Psoas muscle (tissue), 7 donors: ENCODE measurements at regions not wholly inside any gene's neighbourhood (a gene's known extent, or its start where the extent isn't known, plus 50 kb on each side); places are given as distances from the start of the nearest gene placed in this dataset.

Experiments used
- ATAC-seq, 4 donors: fragments of 200-7000 bp; cut with Tn5 transposase; one replicate each; pipeline ENCODE4 v1.9.1; 2020; ENCODE audit warnings: moderate library complexity in 3 of 4, mild to moderate bottlenecking in 2 of 4
- DNase-seq, 2 donors: peaks; one replicate each; pipeline ENCODE4 v3.0.0-alpha.2; 2020
- H3K27ac ChIP-seq: fragments of 200-600 bp; one replicate; pipeline ENCODE4 v1.8.0; 2022
- H3K27me3 ChIP-seq, 3 donors: fragments of 200-600 bp in 1 of 3; one replicate each; pipeline versions ENCODE4 v1.6.1 to v1.8.0; 2013 to 2022; ENCODE audit warnings: low read length in 2 of 3, mild to moderate bottlenecking in 2 of 3, moderate library complexity in 1 of 3; ENCODE audit not compliant: insufficient read depth in 3 of 3
- H3K36me3 ChIP-seq, 2 donors: fragments of 200-600 bp in 1 of 2; one replicate each; pipeline versions ENCODE4 v1.6.1 to v1.8.0; 2013 to 2022; ENCODE audit warnings: low read depth in 1 of 2, mild to moderate bottlenecking in 1 of 2, moderate library complexity in 1 of 2; ENCODE audit not compliant: insufficient read depth in 1 of 2
- H3K4me1 ChIP-seq: fragments of 200-600 bp; one replicate; pipeline ENCODE4 v1.8.0; 2022
- H3K4me3 ChIP-seq: fragments of 200-600 bp; one replicate; pipeline ENCODE4 v1.8.0; 2022; ENCODE audit warnings: mild to moderate bottlenecking
- H3K9me3 ChIP-seq: fragments of 200-600 bp; one replicate; pipeline ENCODE4 v1.8.0; 2022
- CTCF ChIP-seq: fragments of 200-600 bp; IDR thresholded peaks from one replicate; pipeline ENCODE4 v1.8.0; 2022; ENCODE audit warnings: antibody characterized with exemption
- WGBS, 3 donors: extraction: QIAGEN DNeasy Blood & Tissue Kit; methylation state at CpG; one replicate each; pipeline versions ENCODE4 v1.1.6 to v1.1.7; 2013; 5-methylcytosine and 5-hydroxymethylcytosine counted together
- intact Hi-C, 2 donors: fragments of 100-400 bp; cut with DNase I; formaldehyde crosslinking; loops; one replicate each; pipeline versions ENCODE4 v1.11.0 to v1.14.2; 2022
- donor health status: healthy with polysubstance abuse.
- donor health status: DM: no; HTN: no; CAD: no; lungs with moderate emphysema.
- donor health status: Bipolar disorder and iron deficiency.
- donor health status: healthy.
- donor health status: DM: yes; HTN: yes; CAD: no.
- donor health status: DM: no; HTN: no; CAD: no.
- donor health status: DM: yes; HTN: yes; CAD: no.

DNA sequence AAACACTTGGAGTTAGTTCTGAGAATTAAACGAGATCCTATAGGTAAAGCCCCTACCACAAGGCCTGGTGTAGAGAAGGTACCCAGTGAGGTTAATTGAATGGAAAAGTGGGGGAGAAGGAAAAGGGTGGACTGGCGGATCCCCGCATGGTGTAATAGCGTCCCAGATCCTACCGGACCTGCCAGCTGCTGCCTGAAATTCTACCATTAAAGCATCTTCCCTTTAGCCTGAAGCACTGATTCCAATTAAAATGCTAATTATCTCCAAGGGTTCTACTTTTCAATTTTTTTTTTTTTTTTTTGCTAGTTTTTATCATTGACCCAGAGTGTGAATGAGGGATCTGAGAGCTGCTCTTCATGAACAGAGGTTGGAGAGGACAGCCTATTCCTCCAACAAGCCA is 237.9 kb downstream of the TLE3 start:
- TF ChIP-seq CTCF: no peak

DNA sequence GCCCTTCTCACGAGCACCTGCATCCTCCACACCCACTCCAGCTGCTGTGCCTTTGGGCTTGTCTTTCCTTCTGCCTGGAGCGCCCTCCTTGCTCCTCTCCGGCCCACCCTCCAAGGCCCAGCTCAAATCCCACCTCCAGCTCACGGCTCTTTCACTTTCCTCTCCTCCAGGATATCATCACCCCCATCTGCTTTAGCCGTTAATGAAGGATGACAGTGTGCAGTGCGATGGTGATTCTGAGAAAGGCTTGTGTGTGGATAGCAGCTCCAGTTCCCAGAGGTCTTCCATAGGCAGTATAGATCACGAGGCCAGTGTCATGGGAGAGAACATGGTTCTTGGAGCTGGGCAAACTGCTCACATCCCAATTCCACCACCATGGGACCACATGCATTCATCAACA is 237.4 kb downstream of the TLE3 start:
- H3K27me3 ChIP-seq: no peaks in the 10 kb centered on the region
- no peaks in the 10 kb centered on the region for H3K4me1 ChIP-seq
- no peak overlapping the region for H3K27ac ChIP-seq
- no peaks in the 10 kb centered on the region for H3K9me3 ChIP-seq
- intact Hi-C loops: no loop called here
- DNase-seq (no peak), ATAC-seq (no peak)
- TF ChIP-seq CTCF: no peak
- H3K4me3 ChIP-seq: no peak overlapping the region
- no peaks in the 10 kb centered on the region for H3K36me3 ChIP-seq
- 89 to 91% (median 90%) methylated on average over 7 of the region's 7 CpGs for WGBS, 3 donors

More for the DNA sequence above, 237.9 kb downstream of the TLE3 start:
- WGBS, 3 donors: 95 to 98% (median 95%) methylated on average over 5 of the region's 5 CpGs
- H3K4me1 ChIP-seq: no peaks in the 10 kb centered on the region
- H3K27ac ChIP-seq: no peak overlapping the region
- no peaks in the 10 kb centered on the region for H3K9me3 ChIP-seq
- ATAC-seq: no peak
- H3K4me3 ChIP-seq: no peak overlapping the region
- no peaks in the 10 kb centered on the region for H3K36me3 ChIP-seq
- H3K27me3 ChIP-seq: no peaks in the 10 kb centered on the region
- intact Hi-C loops: no loop called here
- DNase-seq: no peak

- H3K27me3 ChIP-seq: no peaks in the 10 kb centered on the region
Observed at GRCh38 chr15:69860921-69861320, 236.8 kb downstream of the TLE3 start.

GRCh38 chr15:69861331-69862171 is 236.2 kb downstream of the TLE3 start:
- Histone ChIP-seq H3K27me3 (no peaks in the 10 kb centered on the region), H3K4me3 (no peak overlapping the region), H3K9me3 (no peaks in the 10 kb centered on the region), H3K27ac (no peak overlapping the region), H3K36me3 (no peaks in the 10 kb centered on the region), H3K4me1 (no peaks in the 10 kb centered on the region)
- DNase-seq: no peak
- 63 to 73% (median 70%) methylated on average over 8 of the region's 8 CpGs for WGBS, 3 donors
- TF ChIP-seq CTCF: no peak
- no peak for ATAC-seq
- intact Hi-C loops: no loop called here

More at GRCh38 chr15:69860921-69861320, 236.8 kb downstream of the TLE3 start:
- 49 to 59% (median 51%) methylated on average over 9 of the region's 9 CpGs for WGBS, 3 donors
- H3K27ac ChIP-seq: no peak overlapping the region
- no peak for TF ChIP-seq CTCF
- ATAC-seq (no peak), DNase-seq (no peak)
- H3K4me1 ChIP-seq: no peaks in the 10 kb centered on the region
- H3K9me3 ChIP-seq: no peaks in the 10 kb centered on the region
- H3K36me3 ChIP-seq: no peaks in the 10 kb centered on the region
- no peak overlapping the region for H3K4me3 ChIP-seq
- intact Hi-C loops: no loop called here

- Histone ChIP-seq H3K27me3 (no peaks in the 10 kb centered on the region), H3K36me3 (no peaks in the 10 kb centered on the region), H3K4me1 (no peaks in the 10 kb centered on the region), H3K27ac (no peak overlapping the region), H3K4me3 (no peak overlapping the region), H3K9me3 (no peaks in the 10 kb centered on the region)
- intact Hi-C loops: no loop called here
- peak in 1 of 4 donors; percentile 11 for ATAC-seq
- TF ChIP-seq CTCF: no peak
- 58 to 76% (median 66%) methylated on average over 4 of the region's 4 CpGs for WGBS, 3 donors
- no peak for DNase-seq
Observed at GRCh38 chr15:69862540-69862939, 235.2 kb downstream of the TLE3 start.
